IMR-90 (cell line): ENCODE measurements at regions not wholly inside any gene's neighbourhood (a gene's known extent, or its start where the extent isn't known, plus 50 kb on each side); places are given as distances from the start of the nearest gene placed in this dataset.
A peak's percentile ranks its signal among the peaks of the same experiment; 100 is the strongest.

ENCODE experiments used
- ATAC-seq: fragments of 200-7000 bp; cut with Tn5 transposase; 2 replicates; pipeline ENCODE4 v1.9.1; 2020; ENCODE audit warnings: low read depth, mild to moderate bottlenecking, moderate library complexity
- BruUV-seq: library from RNA; stranded (reverse); fragments of 400-500 nt; replicated peaks from 2 replicates; lab custom pipeline; 2021; lab: Mats Ljungman, UMichigan
- CTCF ChIA-PET: fragments of 300-600 bp; formaldehyde crosslinking; extraction: SDS; loops from one replicate; lab custom pipeline; 2021; ENCODE audit warnings: antibody characterized with exemption; lab: Yijun Ruan, JAX
- POLR2A ChIA-PET: fragments of 300-600 bp; sonication (Branson Sonifier 250); formaldehyde crosslinking; loops from one replicate; lab custom pipeline; 2022; ENCODE audit warnings: antibody characterized with exemption; ENCODE audit not compliant: unreplicated experiment; lab: Charles Lee
- DNase-seq: peaks from one replicate; pipeline ENCODE4 v3.0.0; 2013
- H2AFZ ChIP-seq: replicated peaks from 2 replicates; pipeline ENCODE3; 2013; ENCODE audit warnings: low read length, mild to moderate bottlenecking; ENCODE audit not compliant: poor library complexity
- H2AK5ac ChIP-seq: 2 replicates; pipeline ENCODE4 v1.6.1; 2013; ENCODE audit warnings: low read depth, low read length, inconsistent platforms
- H2AK9ac ChIP-seq: replicated peaks from 2 replicates; pipeline ENCODE3; 2013; ENCODE audit warnings: mild to moderate bottlenecking, low read depth, low read length, moderate library complexity; ENCODE audit not compliant: poor library complexity
- H2BK120ac ChIP-seq: 2 replicates; pipeline ENCODE4 v1.6.1; 2013; ENCODE audit warnings: low read depth, low read length, inconsistent platforms
- H2BK15ac ChIP-seq: 3 replicates; pipeline ENCODE4 v1.6.1; 2013; ENCODE audit warnings: low read depth, low read length, inconsistent platforms
- H2BK20ac ChIP-seq: 2 replicates; pipeline ENCODE4 v1.6.1; 2013; ENCODE audit warnings: low read depth, mild to moderate bottlenecking, inconsistent platforms, low read length, moderate library complexity
- H2BK5ac ChIP-seq: 2 replicates; pipeline ENCODE4 v1.6.1; 2013; ENCODE audit warnings: mild to moderate bottlenecking, low read depth, low read length, inconsistent platforms; ENCODE audit not compliant: poor library complexity, severe bottlenecking
- H3K14ac ChIP-seq: replicated peaks from 2 replicates; pipeline ENCODE4 v1.6.1; 2013; ENCODE audit warnings: low read depth, low read length, inconsistent platforms
- H3K18ac ChIP-seq: 2 replicates; pipeline ENCODE4 v1.6.1; 2013; ENCODE audit warnings: low read depth, low read length, control low read depth
- H3K23ac ChIP-seq: 2 replicates; pipeline ENCODE4 v1.6.1; 2013; ENCODE audit warnings: low read depth, low read length, inconsistent platforms
- H3K27ac ChIP-seq: 2 replicates; pipeline ENCODE4 v1.5.1; 2013; ENCODE audit warnings: mild to moderate bottlenecking, control low read depth, low read length; ENCODE audit not compliant: insufficient read depth
- H3K27me3 ChIP-seq: 2 replicates; pipeline ENCODE4 v1.6.1; 2013; ENCODE audit warnings: low read length; ENCODE audit not compliant: control insufficient read depth, insufficient read depth
- H3K36me3 ChIP-seq: 2 replicates; pipeline ENCODE4 v1.6.1; 2013; ENCODE audit warnings: low read length, mixed read lengths; ENCODE audit not compliant: control insufficient read depth, insufficient read depth
- H3K4ac ChIP-seq: 2 replicates; pipeline ENCODE4 v1.6.1; 2013; ENCODE audit warnings: low read depth, low read length, inconsistent platforms
- H3K4me1 ChIP-seq: 2 replicates; pipeline ENCODE4 v1.6.1; 2013; ENCODE audit warnings: low read length, mixed read lengths; ENCODE audit not compliant: control insufficient read depth, insufficient read depth
- H3K4me2 ChIP-seq: 2 replicates; pipeline ENCODE4 v1.6.1; 2013; ENCODE audit warnings: low read depth, mild to moderate bottlenecking, control low read depth, low read length, moderate library complexity
- H3K4me3 ChIP-seq: 2 replicates; pipeline ENCODE4 v1.5.1; 2013; ENCODE audit warnings: low read depth, mild to moderate bottlenecking, control low read depth, low read length, moderate library complexity; ENCODE audit not compliant: insufficient read depth
- H3K56ac ChIP-seq: 2 replicates; pipeline ENCODE4 v1.6.1; 2013; ENCODE audit warnings: low read length, inconsistent platforms; ENCODE audit not compliant: insufficient read depth; ENCODE audit errors: extremely low read depth
- H3K79me1 ChIP-seq, 2 experiments: 2 replicates each; pipeline ENCODE4 v1.6.1; 2013; ENCODE audit warnings: low read length in 2 of 2, inconsistent platforms in 1 of 2, low read depth in 1 of 2
- H3K9ac ChIP-seq: 2 replicates; pipeline ENCODE4 v1.6.1; 2013; ENCODE audit warnings: low read depth, low read length, control low read depth
- H3K9me1 ChIP-seq: 2 replicates; pipeline ENCODE4 v1.6.1; 2013; ENCODE audit warnings: low read length, inconsistent platforms; ENCODE audit not compliant: insufficient read depth
- H3K9me3 ChIP-seq: 2 replicates; pipeline ENCODE4 v1.6.1; 2013; ENCODE audit warnings: low read length; ENCODE audit not compliant: control insufficient read depth, insufficient read depth
- H4K20me1 ChIP-seq: 2 replicates; pipeline ENCODE4 v1.6.1; 2013; ENCODE audit warnings: low read length, inconsistent platforms; ENCODE audit not compliant: insufficient read depth
- H4K5ac ChIP-seq: 2 replicates; pipeline ENCODE4 v1.6.1; 2013; ENCODE audit warnings: mild to moderate bottlenecking, low read depth, low read length, control low read depth
- H4K8ac ChIP-seq, 2 experiments: 2 replicates each; pipeline ENCODE4 v1.6.1; 2013; ENCODE audit warnings: low read depth in 2 of 2, low read length in 2 of 2, control low read depth in 1 of 2, inconsistent platforms in 1 of 2
- H4K91ac ChIP-seq: 2 replicates; pipeline ENCODE4 v1.6.1; 2013; ENCODE audit warnings: low read depth, low read length, inconsistent platforms; ENCODE audit not compliant: insufficient read depth
- BHLHE40 ChIP-seq: fragments of 150-350 bp; IDR thresholded peaks from 2 replicates; pipeline ENCODE4 v1.6.1; 2016; ENCODE audit warnings: mild to moderate bottlenecking, low read depth, low read length
- CEBPB ChIP-seq: IDR thresholded peaks from 2 replicates; pipeline ENCODE4 v1.6.1; 2012; ENCODE audit warnings: low read depth, low read length, improper control_type of control experiment
- CHD1 ChIP-seq: IDR thresholded peaks from 2 replicates; pipeline ENCODE4 v1.6.1; 2012; ENCODE audit warnings: low read depth, low read length, improper control_type of control experiment
- CTCF ChIP-seq: conservative IDR thresholded peaks from 2 replicates; pipeline ENCODE4 v1.5.1; 2012; ENCODE audit warnings: mild to moderate bottlenecking, low read depth, low read length, improper control_type of control experiment
- ELK1 ChIP-seq: fragments of 150-350 bp; IDR thresholded peaks from 2 replicates; pipeline ENCODE4 v1.6.1; 2016; ENCODE audit warnings: low read depth, mild to moderate bottlenecking, low read length, moderate library complexity, borderline replicate concordance
- FOS ChIP-seq: fragments of 150-350 bp; IDR thresholded peaks from 2 replicates; pipeline ENCODE4 v1.6.1; 2016; ENCODE audit warnings: low read depth, low read length
- MAFK ChIP-seq: IDR thresholded peaks from 2 replicates; pipeline ENCODE4 v1.6.1; 2012; ENCODE audit warnings: low read depth, low read length, improper control_type of control experiment
- MAZ ChIP-seq: IDR thresholded peaks from 2 replicates; pipeline ENCODE4 v1.6.1; 2012; ENCODE audit warnings: low read depth, mild to moderate bottlenecking, low read length, improper control_type of control experiment, moderate library complexity, borderline replicate concordance
- NFE2L2 ChIP-seq: fragments of 150-350 bp; IDR thresholded peaks from 2 replicates; pipeline ENCODE4 v1.6.1; 2016; ENCODE audit warnings: low read depth, mild to moderate bottlenecking, low read length
- POLR2A ChIP-seq: IDR thresholded peaks from 2 replicates; pipeline ENCODE4 v1.6.1; 2012; ENCODE audit warnings: mild to moderate bottlenecking, low read depth, low read length
- RFX5 ChIP-seq: IDR thresholded peaks from 2 replicates; pipeline ENCODE4 v1.8.0; 2012; ENCODE audit warnings: low read depth, mild to moderate bottlenecking, low read length, moderate library complexity
- SMC3 ChIP-seq: fragments of 150-350 bp; IDR thresholded peaks from 2 replicates; pipeline ENCODE4 v1.6.1; 2016; ENCODE audit warnings: low read depth, mild to moderate bottlenecking, antibody characterized with exemption, low read length, moderate library complexity
- USF2 ChIP-seq: fragments of 150-350 bp; IDR thresholded peaks from 2 replicates; pipeline ENCODE4 v1.6.1; 2017; ENCODE audit warnings: mild to moderate bottlenecking, antibody characterized with exemption, low read length, low read depth
- WGBS, 2 experiments: methylation state at CpG; one replicate each; pipeline versions ENCODE4 v1.1.5 to v1.1.7; 2013; ENCODE audit warnings: missing lambda C conversion rate in 2 of 2; ENCODE audit not compliant: insufficient read length in 1 of 2; ENCODE audit errors: extremely low coverage in 2 of 2; 5-methylcytosine and 5-hydroxymethylcytosine counted together
- dilution Hi-C: fragments of 300-500 bp; cut with HindIII; formaldehyde crosslinking; loops from one replicate; pipeline ENCODE4 v1.14.3; 2018; ENCODE audit warnings: low sequenced_read_pairs; ENCODE audit not compliant: unreplicated experiment
- in situ Hi-C: fragments of 300-500 bp; cut with MboI; formaldehyde crosslinking; loops from 3 replicates; pipeline ENCODE4 v1.14.3; 2019; ENCODE audit warnings: low sequenced_read_pairs, inconsistent platforms, mixed read lengths
- intact Hi-C: fragments of 100-400 bp; cut with micrococcal nuclease; formaldehyde crosslinking; loops from 2 replicates; pipeline ENCODE4 v1.10.0; 2022

GRCh38 chr5:96509316-96509715, 76.3 kb upstream of the PCSK1 start:
- intact Hi-C loops = no loop called here
- no peaks in the 10 kb centered on the region for H3K9me1 ChIP-seq
- H3K4me3 ChIP-seq = no peak overlapping the region
- H2BK120ac ChIP-seq = peak overlapping the region; percentile 85; the same call in 1 of the 2 replicates
- ChIA-PET POLR2A (no interaction called here), CTCF (no interaction called here)
- H4K8ac ChIP-seq = peak overlapping the region; percentile 50 to 66; a peak in 3 of 4 replicates
- peak overlapping the region; percentile 75; the same call in 1 of the 2 replicates for H3K4ac ChIP-seq
- H2AK9ac ChIP-seq = no peak overlapping the region
- H2BK5ac ChIP-seq = peak overlapping the region; percentile 98
- dilution Hi-C loops = no loop called here
- H3K27me3 ChIP-seq = no peaks in the 10 kb centered on the region
- no peaks in the 10 kb centered on the region for H3K9me3 ChIP-seq
- WGBS, 2 experiments = no CpG with 5 or more reads among the region's 1 CpG
- peaks cover 10% of the 10 kb centered on the region for H3K4me1 ChIP-seq
- no peaks in the 10 kb centered on the region for H4K20me1 ChIP-seq
- H2BK20ac ChIP-seq = peak overlapping the region; percentile 89
- peak overlapping the region; percentile 89 for H2AK5ac ChIP-seq
- H2AFZ ChIP-seq = no peak overlapping the region
- TF ChIP-seq BHLHE40 (no peak), CTCF (no peak), CHD1 (no peak), SMC3 (no peak), ELK1 (no peak), MAZ (no peak), FOS (no peak), MAFK (no peak), POLR2A (no peak), CEBPB (no peak), NFE2L2 (no peak), RFX5 (no peak), USF2 (no peak)
- H3K27ac ChIP-seq = peak overlapping the region; percentile 89
- H2BK15ac ChIP-seq = peak overlapping the region; percentile 97
- no peak overlapping the region for H3K4me2 ChIP-seq
- ATAC-seq (no peak), DNase-seq (peak; percentile 31)
- H3K18ac ChIP-seq = peak overlapping the region; percentile 51
- peak overlapping the region; percentile 75 for H3K14ac ChIP-seq
- H3K9ac ChIP-seq = peak overlapping the region; percentile 13; the same call in 1 of the 2 replicates
- H3K23ac ChIP-seq = peak overlapping the region; percentile 3; the same call in 1 of the 2 replicates
- H3K56ac ChIP-seq = 0 out of 2 replicates have a peak overlapping the region, but pooled peaks have one; percentile 17
- H3K79me1 ChIP-seq = no peaks in the 10 kb centered on the region
- BruUV-seq = no TSS peak
- in situ Hi-C loops = no loop called here
- H4K91ac ChIP-seq = peak overlapping the region; percentile 62; the same call in 1 of the 2 replicates
- peak overlapping the region; percentile 91 for H4K5ac ChIP-seq
- no peaks in the 10 kb centered on the region for H3K36me3 ChIP-seq
